HG03280 (cell line): ENCODE measurements at regions not wholly inside any gene's neighbourhood (a gene's known extent, or its start where the extent isn't known, plus 50 kb on each side); places are given as distances from the start of the nearest gene placed in this dataset.

Source experiments
- ATAC-seq: cut with Tn5 transposase; IDR thresholded peaks from one replicate; pipeline ENCODE4 v1.9.1; 2021; ENCODE audit warnings: mild to moderate bottlenecking, moderate library complexity; ENCODE audit not compliant: unreplicated experiment

DNA sequence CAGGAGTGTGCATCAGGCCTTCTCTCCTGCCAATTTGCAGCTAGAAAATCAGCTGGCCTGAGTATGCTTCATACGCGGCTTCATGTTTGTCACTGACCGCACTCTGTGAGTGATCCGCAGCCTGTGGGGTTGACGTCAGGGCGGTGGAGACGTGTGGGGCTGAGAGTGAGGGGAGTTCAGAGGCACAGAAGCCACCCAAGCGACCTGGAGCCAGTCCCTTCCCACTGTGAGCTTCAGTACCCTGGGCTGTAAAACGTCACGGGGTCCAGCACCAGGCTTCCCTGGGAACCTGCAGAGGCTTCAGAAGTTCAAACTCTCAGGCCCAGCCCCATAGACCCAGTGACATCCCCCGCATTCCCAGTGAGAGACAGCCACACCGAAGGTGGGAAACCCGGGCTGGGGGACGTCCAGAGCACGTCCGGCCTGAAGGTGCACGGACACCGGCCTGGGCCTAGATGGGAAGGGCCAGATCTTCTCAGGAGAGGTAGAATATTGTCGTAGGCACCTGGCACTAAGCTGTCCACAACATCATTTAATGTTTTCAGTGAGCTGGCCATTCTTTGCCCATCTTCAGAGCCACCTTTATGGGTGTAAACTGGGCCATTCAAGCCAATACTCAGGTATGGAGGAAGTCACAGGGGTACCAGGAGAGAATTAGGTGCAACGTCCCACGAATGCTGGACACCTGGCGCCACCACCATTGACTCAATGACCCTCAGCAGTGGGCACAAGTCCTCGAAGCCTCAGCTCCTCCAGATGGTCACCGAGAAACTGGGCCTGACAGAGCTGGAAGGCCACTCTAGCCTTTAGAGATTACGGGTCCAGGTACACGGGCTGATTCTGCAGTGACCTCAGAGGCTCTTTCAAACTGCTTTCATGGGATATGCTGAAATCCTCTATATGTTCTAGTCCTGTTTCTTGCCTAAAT, 235.6 kb upstream of the MYT1L start:
- ATAC-seq = no peak

DNA sequence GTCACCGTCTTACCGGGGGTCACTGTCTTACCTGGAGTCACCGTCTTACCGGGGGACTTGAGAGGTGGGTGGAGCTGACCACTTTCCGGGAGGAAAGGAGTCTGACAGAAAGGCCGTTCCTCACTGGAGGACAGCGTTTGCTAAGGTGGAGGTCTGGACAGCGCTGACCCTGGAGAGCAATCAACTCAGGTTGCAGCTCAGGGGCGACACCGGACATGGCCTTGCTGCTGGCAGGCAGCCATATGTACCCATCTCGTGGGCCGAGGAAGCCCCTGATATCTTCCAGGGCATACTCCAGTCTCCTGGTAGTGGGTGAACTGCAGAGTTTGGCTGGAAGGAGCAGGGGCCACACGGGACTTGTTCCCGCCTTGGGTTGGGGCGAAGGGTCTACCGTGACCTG, 234.6 kb upstream of the MYT1L start:
- ATAC-seq = no peak

DNA sequence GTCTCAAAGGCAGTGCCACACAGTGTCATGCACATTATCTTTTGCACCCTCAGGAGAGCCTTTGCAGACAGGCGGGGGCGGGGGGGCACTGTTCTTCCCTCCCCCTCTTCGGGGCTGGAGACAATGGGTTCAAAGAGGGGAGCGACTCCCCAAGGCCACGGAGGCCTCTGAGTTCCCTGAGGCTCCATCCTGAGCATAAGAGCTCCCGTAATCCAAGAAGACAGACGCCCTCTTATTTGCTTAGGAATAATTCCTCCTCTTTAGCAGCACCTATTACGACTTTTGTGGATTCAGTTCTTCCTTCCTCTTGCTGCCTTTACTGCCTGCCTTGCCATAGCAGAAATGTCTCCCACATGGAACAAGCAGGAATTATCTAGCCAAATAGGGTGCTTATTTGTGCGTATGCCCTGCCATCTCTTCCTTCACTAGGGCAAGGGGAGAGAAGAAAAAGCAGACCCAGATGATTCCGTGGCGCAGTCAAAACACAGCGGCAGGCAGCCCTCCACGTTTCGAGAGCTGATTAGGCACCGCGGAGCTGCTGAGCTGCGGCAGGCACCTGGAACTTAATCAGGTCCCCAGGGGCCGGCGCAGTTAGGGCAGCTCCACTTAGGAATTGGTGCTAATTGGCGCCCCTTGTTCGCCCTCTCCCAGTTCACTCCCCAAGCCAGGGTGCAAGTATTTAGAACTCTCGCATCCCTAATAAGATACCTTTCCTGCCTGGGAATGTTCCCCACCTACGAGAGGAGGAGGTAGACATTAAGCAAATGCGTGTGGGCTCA, 233.4 kb upstream of the MYT1L start:
- ATAC-seq = no peak

GRCh38 chr2:2563309-2563860, 232.3 kb upstream of the MYT1L start:
- no peak for ATAC-seq

- no peak for ATAC-seq
Observed at GRCh38 chr2:2562867-2563266, 231.8 kb upstream of the MYT1L start.

DNA sequence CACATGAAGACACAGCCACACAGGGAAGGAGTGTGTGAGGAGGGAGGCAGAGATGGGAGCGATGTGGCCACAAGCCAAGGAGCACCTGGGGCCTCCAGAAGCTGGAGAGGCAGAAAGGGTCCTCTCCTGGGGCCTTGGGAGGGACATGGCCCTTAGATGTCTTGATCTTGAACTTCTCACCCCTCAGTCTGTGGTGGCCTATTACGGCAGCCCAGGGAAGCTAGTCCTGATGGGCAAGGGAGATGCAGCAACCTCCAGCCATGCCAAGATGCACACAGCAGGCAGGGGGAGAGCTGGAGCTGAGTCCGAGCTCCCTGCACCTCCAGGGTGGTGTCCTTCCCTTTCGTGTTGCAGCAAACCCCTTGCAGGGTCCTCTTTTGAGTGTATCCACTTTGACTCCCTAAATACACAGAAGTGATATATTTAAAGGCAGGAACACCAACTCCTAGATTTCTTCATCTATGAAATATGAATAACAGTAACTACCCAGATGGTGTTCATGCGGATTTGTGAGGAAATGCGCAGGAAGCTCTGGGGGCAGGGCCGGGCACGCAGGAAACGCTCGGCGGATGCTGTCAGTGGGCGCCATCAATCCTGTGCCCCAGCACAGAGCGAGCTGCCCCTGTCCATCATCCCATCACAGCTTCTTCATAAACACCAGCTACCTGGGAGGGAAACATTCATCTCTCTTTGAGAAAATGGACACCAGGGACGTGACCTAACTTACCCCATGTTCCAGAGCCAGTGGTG, 230.4 kb upstream of the MYT1L start:
- ATAC-seq = no peak

DNA sequence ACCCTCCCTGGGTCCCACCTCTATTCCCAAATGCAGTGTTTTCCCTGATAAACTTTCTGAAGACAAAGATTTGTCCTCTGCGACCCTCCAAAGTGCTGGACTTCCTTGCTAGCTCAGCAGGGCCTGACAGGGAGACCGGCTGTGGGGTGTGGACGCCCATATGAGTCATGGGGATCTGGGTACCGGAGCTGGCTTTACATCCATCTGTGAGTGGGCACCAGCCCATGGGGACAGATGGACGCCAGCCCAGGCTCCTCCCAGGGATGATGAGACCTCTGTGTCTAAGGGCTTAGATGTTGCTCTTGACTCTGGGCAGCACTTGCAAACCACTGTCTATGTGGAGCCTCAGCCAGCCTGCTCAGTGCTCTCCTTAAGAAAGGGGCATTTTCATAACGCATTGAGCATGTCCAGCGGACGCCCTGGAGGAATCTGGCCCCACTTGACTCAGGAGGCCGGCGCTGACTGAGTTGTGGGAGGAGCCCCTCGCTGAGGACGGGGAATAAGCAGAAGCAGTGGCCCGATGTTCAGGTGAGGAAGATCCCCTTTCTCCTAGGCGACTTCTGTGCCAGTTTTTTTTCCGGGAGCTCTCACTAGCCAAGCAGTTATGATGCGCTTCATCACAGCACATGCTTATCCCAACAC, 229.4 kb upstream of the MYT1L start:
- ATAC-seq = no peak

DNA sequence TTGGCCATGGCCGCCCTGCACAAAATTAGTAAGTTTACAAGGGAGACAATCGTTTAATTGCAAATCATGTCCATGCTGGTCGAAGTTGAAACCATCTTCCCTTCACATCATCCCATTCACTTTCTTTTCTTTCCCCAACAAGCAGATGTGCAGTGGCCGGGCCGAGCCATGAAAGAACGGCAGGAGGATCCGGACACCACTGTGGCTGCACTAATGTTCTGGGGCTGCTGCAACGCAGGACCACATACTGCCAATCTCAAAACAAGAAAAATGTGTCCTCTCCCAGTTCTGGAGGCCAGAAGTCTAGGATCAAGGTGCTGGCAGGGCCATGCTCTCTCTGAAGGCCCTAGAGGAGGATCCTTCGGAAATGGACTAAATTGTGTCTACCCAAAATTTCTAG, 227.4 kb upstream of the MYT1L start:
- ATAC-seq = no peak

GRCh38 chr2:2557475-2557874, 226.4 kb upstream of the MYT1L start:
- ATAC-seq = no peak

DNA sequence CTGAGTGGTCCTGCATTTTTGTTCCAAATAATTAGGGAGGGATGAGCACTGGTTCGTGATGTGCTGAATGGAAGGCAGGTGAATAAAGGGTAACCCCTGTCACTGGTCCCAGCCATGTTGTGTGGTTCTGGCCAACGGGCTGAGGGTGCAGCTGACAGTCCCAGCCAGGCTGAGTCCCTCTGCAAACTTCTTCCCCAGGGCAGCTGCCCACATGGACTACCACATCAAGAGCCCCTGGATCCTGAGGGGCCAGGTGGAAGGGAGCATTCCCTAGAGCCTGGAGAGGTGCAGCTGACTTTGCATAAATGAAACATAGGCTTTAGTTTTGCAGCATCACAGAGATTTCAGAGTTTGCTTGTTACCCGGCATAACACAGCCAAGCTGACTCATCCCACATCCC, 219.8 kb upstream of the MYT1L start:
- ATAC-seq = no peak

DNA sequence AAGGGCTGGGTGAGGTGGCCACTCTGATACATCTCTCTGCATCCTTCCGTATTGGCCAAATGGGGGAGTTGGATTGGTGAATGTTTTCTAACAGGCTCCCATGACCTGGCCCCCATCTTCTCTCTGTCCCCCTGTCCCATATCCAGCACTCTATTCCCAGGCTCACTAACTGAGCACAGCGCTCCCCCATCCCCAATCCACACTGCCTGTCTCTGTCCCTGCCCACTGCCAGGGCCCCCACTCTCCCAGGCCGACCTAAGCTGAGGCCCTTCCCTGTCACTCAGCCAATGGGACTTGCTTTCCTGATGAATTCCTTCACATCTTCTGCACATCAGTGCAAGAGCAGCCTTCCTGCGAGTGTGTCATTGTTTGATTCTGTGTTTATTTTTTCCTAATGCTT, 216.8 kb upstream of the MYT1L start:
- no peak for ATAC-seq

GRCh38 chr2:2547451-2547850, 216.4 kb upstream of the MYT1L start:
- no peak for ATAC-seq

DNA sequence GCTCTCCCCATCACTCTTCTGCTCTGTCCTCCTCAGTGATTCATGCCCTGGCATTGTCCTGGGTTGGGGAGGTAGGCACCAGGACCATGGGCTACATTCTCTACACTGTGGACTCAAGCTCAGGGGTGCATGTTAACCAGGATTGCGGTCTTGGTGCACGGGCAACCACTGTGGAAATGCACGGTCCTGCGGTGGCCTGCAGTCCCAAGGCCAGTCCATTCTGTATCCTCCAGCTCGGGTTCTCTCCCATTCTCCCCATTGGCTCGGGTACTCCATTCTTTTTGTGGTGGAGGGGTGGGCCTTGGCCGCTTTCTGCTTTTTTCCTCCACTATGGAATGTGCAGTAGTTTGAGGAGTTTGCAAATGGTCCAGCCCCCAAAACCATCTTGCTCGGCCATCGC, 215.0 kb upstream of the MYT1L start:
- no peak for ATAC-seq

GRCh38 chr2:2542966-2543611, 212.0 kb upstream of the MYT1L start:
- no peak for ATAC-seq

GRCh38 chr2:2542316-2542715, 211.2 kb upstream of the MYT1L start:
- ATAC-seq = no peak

DNA sequence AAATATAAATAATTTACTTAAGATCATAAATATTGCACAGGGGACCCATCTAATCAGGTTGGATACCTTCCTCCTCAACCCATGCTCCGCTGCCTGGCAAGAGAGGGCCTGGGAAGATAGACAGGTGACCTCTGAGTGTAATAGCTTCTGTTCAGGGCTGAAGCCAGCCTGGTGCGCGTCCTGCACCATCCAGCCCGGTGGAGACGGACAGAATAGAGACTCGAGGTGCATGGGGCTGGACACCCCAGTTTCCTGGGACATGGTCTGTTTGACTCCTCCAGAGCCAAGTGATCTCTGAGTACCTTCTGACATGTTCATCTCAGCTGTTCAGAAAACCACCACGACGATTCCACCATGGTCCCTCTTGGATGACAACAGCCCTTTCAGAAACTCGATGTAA, 209.3 kb upstream of the MYT1L start:
- ATAC-seq = no peak

DNA sequence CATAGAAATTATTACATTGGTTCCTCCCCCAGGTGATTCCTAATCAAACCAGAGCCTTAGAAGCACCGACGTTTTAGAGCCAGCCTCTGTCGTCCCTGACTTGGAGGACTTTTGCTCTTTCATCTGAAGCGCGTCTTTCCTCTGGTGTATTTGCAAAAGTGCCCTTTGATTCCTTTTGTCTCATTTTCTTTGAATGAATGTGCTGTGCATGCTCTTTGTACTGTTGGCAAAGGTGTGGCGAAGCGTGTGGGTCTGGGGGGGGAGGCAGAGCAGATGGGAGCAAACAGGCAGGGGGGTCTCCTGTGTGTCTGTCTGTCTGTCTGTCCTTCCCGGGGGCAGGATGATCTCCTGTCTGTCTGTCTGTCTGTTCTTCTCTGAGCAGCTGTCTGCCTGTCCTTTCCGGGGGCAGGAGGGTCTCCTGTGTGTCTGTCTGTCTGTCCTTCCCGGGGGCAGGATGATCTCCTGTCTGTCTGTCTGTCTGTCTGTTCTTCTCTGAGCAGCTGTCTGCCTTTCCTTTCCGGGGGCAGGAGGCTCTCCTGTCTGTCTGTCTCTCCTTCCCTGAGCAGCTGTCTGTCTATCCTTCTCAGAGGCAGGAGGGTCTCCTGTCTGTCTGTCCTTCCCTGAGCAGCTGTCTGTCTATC, 205.5 kb upstream of the MYT1L start:
- no peak for ATAC-seq

DNA sequence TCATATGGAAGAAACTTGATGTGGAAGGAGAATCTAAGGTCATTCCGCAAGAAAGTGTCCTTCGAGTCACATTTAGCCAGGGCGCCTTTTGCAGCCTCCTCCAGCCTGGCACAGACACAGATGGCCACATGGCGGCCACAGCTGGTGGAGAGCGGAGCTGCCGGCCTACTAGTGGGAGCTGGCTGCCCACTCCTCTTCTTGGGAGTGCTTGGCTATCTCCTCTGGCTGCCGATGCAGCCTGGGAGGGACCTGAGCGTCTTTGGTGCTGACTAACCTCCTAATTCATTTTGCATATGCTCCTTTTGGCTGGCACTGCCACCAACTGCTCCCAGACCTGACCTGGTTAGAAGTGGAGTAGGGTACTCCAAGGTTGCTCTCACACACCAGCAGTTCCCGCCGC, 199.3 kb upstream of the MYT1L start:
- no peak for ATAC-seq

- ATAC-seq = no peak
Observed at GRCh38 chr2:2528846-2529245, 197.8 kb upstream of the MYT1L start.

- ATAC-seq = no peak
Observed at GRCh38 chr2:2527148-2527547, 196.1 kb upstream of the MYT1L start.
